Fibroblast of lung (primary cell): ENCODE measurements at regions not wholly inside any gene's neighbourhood (a gene's known extent, or its start where the extent isn't known, plus 50 kb on each side); places are given as distances from the start of the nearest gene placed in this dataset.

Source experiments
- DNase-seq, 2 donors: peaks; one replicate each; pipeline versions ENCODE4 v3.0.0 to v3.0.0-alpha.2; 2010; ENCODE audit warnings: low read depth in 2 of 2
- H2AFZ ChIP-seq: 2 replicates; pipeline ENCODE4 v1.5.1; 2012; ENCODE audit warnings: low read length, control low read depth, inconsistent platforms
- H3K27ac ChIP-seq: 2 replicates; pipeline ENCODE4 v1.5.1; 2011; ENCODE audit warnings: low read length, control low read depth; ENCODE audit not compliant: insufficient read depth
- H3K27me3 ChIP-seq: 2 replicates; pipeline ENCODE4 v1.5.1; 2011; ENCODE audit warnings: mild to moderate bottlenecking, low read length; ENCODE audit not compliant: control insufficient read depth, insufficient read depth
- H3K36me3 ChIP-seq: 2 replicates; pipeline ENCODE4 v1.5.1; 2011; ENCODE audit warnings: low read length; ENCODE audit not compliant: control insufficient read depth, insufficient read depth
- H3K4me1 ChIP-seq: 2 replicates; pipeline ENCODE4 v1.5.1; 2011; ENCODE audit warnings: low read length; ENCODE audit not compliant: control insufficient read depth, insufficient read depth; ENCODE audit errors: extremely low read depth
- H3K4me2 ChIP-seq: 2 replicates; pipeline ENCODE4 v1.5.1; 2011; ENCODE audit warnings: low read length, control low read depth; ENCODE audit not compliant: insufficient read depth; ENCODE audit errors: extremely low read depth
- H3K4me3 ChIP-seq, 4 experiments: fragments of 200-600 bp in 1 of 4; sonication (generic) in 1 of 4; replicated peaks in 1 of 4; 2 replicates each; pipeline ENCODE4 v1.5.1; 2011 to 2016; ENCODE audit warnings: low read length in 4 of 4, low read depth in 3 of 4, mild to moderate bottlenecking in 3 of 4, control low read depth in 2 of 4, inconsistent platforms in 1 of 4, mixed read lengths in 1 of 4; ENCODE audit not compliant: insufficient read depth in 1 of 4; ENCODE audit errors: control extremely low read depth in 1 of 4
- H3K79me2 ChIP-seq: 2 replicates; pipeline ENCODE4 v1.5.1; 2012; ENCODE audit warnings: mild to moderate bottlenecking, low read length, inconsistent platforms; ENCODE audit not compliant: control insufficient read depth, insufficient read depth
- H3K9ac ChIP-seq: 2 replicates; pipeline ENCODE4 v1.5.1; 2011; ENCODE audit warnings: mild to moderate bottlenecking, low read length, control low read depth; ENCODE audit not compliant: insufficient read depth
- H3K9me3 ChIP-seq: 2 replicates; pipeline ENCODE4 v1.5.1; 2012; ENCODE audit warnings: low read depth, low read length; ENCODE audit not compliant: control insufficient read depth, insufficient read depth
- H4K20me1 ChIP-seq: 2 replicates; pipeline ENCODE4 v1.5.1; 2011; ENCODE audit warnings: low read length; ENCODE audit not compliant: control insufficient read depth, insufficient read depth; ENCODE audit errors: extremely low read depth
- CTCF ChIP-seq, 2 donors: IDR thresholded peaks in 1 of 2; conservative IDR thresholded peaks in 1 of 2; 1 replicate in 1 of 2; 2 replicates in 1 of 2; pipeline ENCODE4 v1.5.1; 2011 to 2012; ENCODE audit warnings: low read length in 2 of 2, control low read depth in 1 of 2, inconsistent platforms in 1 of 2, low read depth in 1 of 2, mild to moderate bottlenecking in 1 of 2
- EZH2 ChIP-seq: IDR thresholded peaks from 2 replicates; pipeline ENCODE4 v1.5.1; 2012; ENCODE audit warnings: low read length, control low read depth, mild to moderate bottlenecking; ENCODE audit errors: missing control alignments

GRCh38 chr10:125213541-125214282 is 53.3 kb upstream of the CTBP2 start:
- Histone ChIP-seq H3K36me3 (no peaks in the 10 kb centered on the region), H3K4me1 (no peaks in the 10 kb centered on the region), H3K9ac (no peak overlapping the region), H3K9me3 (no peaks in the 10 kb centered on the region), H3K27me3 (no peaks in the 10 kb centered on the region), H3K4me2 (no peak overlapping the region), H3K79me2 (no peaks in the 10 kb centered on the region), H4K20me1 (no peaks in the 10 kb centered on the region), H3K4me3 (no peak overlapping the region), H2AFZ (no peak overlapping the region), H3K27ac (no peak overlapping the region)
- TF ChIP-seq EZH2 (no peak), CTCF (conservative IDR thresholded peaks at IDR 0.05 in 1 of 2, IDR thresholded peaks at IDR 0.05 in 1 of 2; ENCODE audit: low read depth in 1 of 2, low read length in 2 of 2) (no peak)
- DNase-seq, result peak in 1 of 2 donors; percentile 25

- Histone ChIP-seq H3K4me1 (no peaks in the 10 kb centered on the region), H3K27me3 (no peaks in the 10 kb centered on the region), H3K9ac (no peak overlapping the region), H3K4me3 (no peak overlapping the region), H4K20me1 (no peaks in the 10 kb centered on the region), H3K9me3 (no peaks in the 10 kb centered on the region), H3K4me2 (no peak overlapping the region), H3K27ac (no peak overlapping the region), H3K36me3 (no peaks in the 10 kb centered on the region), H2AFZ (no peak overlapping the region), H3K79me2 (no peaks in the 10 kb centered on the region)
- TF ChIP-seq CTCF (conservative IDR thresholded peaks at IDR 0.05 in 1 of 2, IDR thresholded peaks at IDR 0.05 in 1 of 2; ENCODE audit: low read depth in 1 of 2, low read length in 2 of 2) (no peak), EZH2 (no peak)
- no peak for DNase-seq
Measured at GRCh38 chr10:125212150-125212809, 51.9 kb upstream of the CTBP2 start.
